ENCODE measurements at regions not wholly inside any gene's neighbourhood (a gene's known extent, or its start where the extent isn't known, plus 50 kb on each side); places are given as distances from the start of the nearest gene placed in this dataset.

- H3K4me3 ChIP-seq (ENCODE audit: low read depth in 1 of 2, low read length in 2 of 2), result no peak overlapping the region
- H3K9me3 ChIP-seq (ENCODE audit: low read length), result no peaks in the 10 kb centered on the region
- H3K36me3 ChIP-seq (ENCODE audit: insufficient read depth, low read length), result no peaks in the 10 kb centered on the region
- no peaks in the 10 kb centered on the region for H3K27me3 ChIP-seq (ENCODE audit: control insufficient read depth in 1 of 2, insufficient read depth in 2 of 2, low read length in 2 of 2)
- H3K27ac ChIP-seq (ENCODE audit: low read depth, low read length), result no peak overlapping the region
- no peaks in the 10 kb centered on the region for H3K4me1 ChIP-seq (ENCODE audit: insufficient read depth, low read length)
- H3K9ac ChIP-seq (ENCODE audit: low read length), result no peak overlapping the region
These were observed 1029.0 kb upstream of the TENM4 start for GRCh38 chr11:80469871-80470270.

- H3K4me3 ChIP-seq (ENCODE audit: low read depth in 1 of 2, low read length in 2 of 2), result no peak overlapping the region
- H3K4me1 ChIP-seq (ENCODE audit: insufficient read depth, low read length), result no peaks in the 10 kb centered on the region
- no peaks in the 10 kb centered on the region for H3K9me3 ChIP-seq (ENCODE audit: low read length)
- no peak overlapping the region for H3K9ac ChIP-seq (ENCODE audit: low read length)
- H3K27ac ChIP-seq (ENCODE audit: low read depth, low read length), result no peak overlapping the region
- H3K36me3 ChIP-seq (ENCODE audit: insufficient read depth, low read length), result no peaks in the 10 kb centered on the region
- H3K27me3 ChIP-seq (ENCODE audit: control insufficient read depth in 1 of 2, insufficient read depth in 2 of 2, low read length in 2 of 2), result no peaks in the 10 kb centered on the region
These were observed 1025.7 kb upstream of the TENM4 start for GRCh38 chr11:80466570-80466969.

GRCh38 chr11:80462211-80462610 lies 1021.4 kb upstream of the TENM4 start:
- H3K27ac ChIP-seq (ENCODE audit: low read depth, low read length), result no peak overlapping the region
- no peaks in the 10 kb centered on the region for H3K9me3 ChIP-seq (ENCODE audit: low read length)
- no peak overlapping the region for H3K9ac ChIP-seq (ENCODE audit: low read length)
- no peaks in the 10 kb centered on the region for H3K36me3 ChIP-seq (ENCODE audit: insufficient read depth, low read length)
- H3K27me3 ChIP-seq (ENCODE audit: control insufficient read depth in 1 of 2, insufficient read depth in 2 of 2, low read length in 2 of 2), result no peaks in the 10 kb centered on the region
- no peaks in the 10 kb centered on the region for H3K4me1 ChIP-seq (ENCODE audit: insufficient read depth, low read length)
- no peak overlapping the region for H3K4me3 ChIP-seq (ENCODE audit: low read depth in 1 of 2, low read length in 2 of 2)

GRCh38 chr11:80458376-80458775 lies 1017.5 kb upstream of the TENM4 start:
- no peaks in the 10 kb centered on the region for H3K4me1 ChIP-seq (ENCODE audit: insufficient read depth, low read length)
- H3K27ac ChIP-seq (ENCODE audit: low read depth, low read length), result no peak overlapping the region
- no peaks in the 10 kb centered on the region for H3K27me3 ChIP-seq (ENCODE audit: control insufficient read depth in 1 of 2, insufficient read depth in 2 of 2, low read length in 2 of 2)
- H3K36me3 ChIP-seq (ENCODE audit: insufficient read depth, low read length), result no peaks in the 10 kb centered on the region
- H3K9ac ChIP-seq (ENCODE audit: low read length), result no peak overlapping the region
- H3K9me3 ChIP-seq (ENCODE audit: low read length), result no peaks in the 10 kb centered on the region
- no peak overlapping the region for H3K4me3 ChIP-seq (ENCODE audit: low read depth in 1 of 2, low read length in 2 of 2)

DNA sequence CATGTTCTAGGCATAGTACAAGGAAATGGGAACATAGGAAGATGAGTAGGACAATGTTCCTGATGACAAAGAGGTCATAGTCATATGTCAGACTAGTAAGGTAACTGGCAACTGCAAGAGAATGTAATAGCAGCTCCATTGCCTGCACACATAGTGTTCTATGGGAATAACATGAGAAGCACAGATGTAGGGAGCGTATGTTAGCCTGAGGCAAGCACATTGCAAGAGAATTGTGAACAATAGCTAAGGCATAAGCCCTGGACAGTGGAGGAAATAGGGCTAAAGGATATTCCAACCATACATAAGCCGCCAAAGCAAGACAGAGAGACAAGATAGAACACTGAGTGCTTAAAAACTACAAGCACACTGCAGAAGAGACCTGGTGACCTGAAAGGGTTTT lies 1017.0 kb upstream of the TENM4 start:
- Histone ChIP-seq H3K9me3 (ENCODE audit: low read length) (no peaks in the 10 kb centered on the region), H3K27me3 (ENCODE audit: control insufficient read depth in 1 of 2, insufficient read depth in 2 of 2, low read length in 2 of 2) (no peaks in the 10 kb centered on the region), H3K27ac (ENCODE audit: low read depth, low read length) (no peak overlapping the region), H3K9ac (ENCODE audit: low read length) (no peak overlapping the region), H3K4me3 (ENCODE audit: low read depth in 1 of 2, low read length in 2 of 2) (no peak overlapping the region), H3K4me1 (ENCODE audit: insufficient read depth, low read length) (no peaks in the 10 kb centered on the region), H3K36me3 (ENCODE audit: insufficient read depth, low read length) (no peaks in the 10 kb centered on the region)

DNA sequence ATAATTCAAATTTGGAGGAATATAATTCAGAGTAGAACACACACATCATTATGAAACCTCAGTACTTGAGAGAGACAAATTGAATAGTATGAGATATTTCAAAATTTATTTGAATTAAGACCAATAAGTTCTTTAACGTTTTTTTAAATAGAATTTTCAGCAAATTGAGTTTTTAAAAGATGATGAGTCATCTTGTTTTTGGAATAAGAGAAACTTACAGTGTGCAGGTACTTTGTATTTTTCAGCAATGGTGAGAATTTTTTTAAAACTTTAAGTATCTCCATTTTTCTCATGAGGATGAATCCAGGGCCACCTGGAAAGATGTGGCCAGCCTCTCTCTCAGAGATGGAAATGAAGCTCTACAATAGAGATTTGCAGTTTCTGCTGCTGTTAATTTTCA lies 1015.0 kb upstream of the TENM4 start:
- Histone ChIP-seq H3K9me3 (ENCODE audit: low read length) (no peaks in the 10 kb centered on the region), H3K27me3 (ENCODE audit: control insufficient read depth in 1 of 2, insufficient read depth in 2 of 2, low read length in 2 of 2) (no peaks in the 10 kb centered on the region), H3K36me3 (ENCODE audit: insufficient read depth, low read length) (no peaks in the 10 kb centered on the region), H3K9ac (ENCODE audit: low read length) (no peak overlapping the region), H3K27ac (ENCODE audit: low read depth, low read length) (no peak overlapping the region), H3K4me1 (ENCODE audit: insufficient read depth, low read length) (no peaks in the 10 kb centered on the region), H3K4me3 (ENCODE audit: low read depth in 1 of 2, low read length in 2 of 2) (no peak overlapping the region)

- H3K27me3 ChIP-seq (ENCODE audit: control insufficient read depth in 1 of 2, insufficient read depth in 2 of 2, low read length in 2 of 2), result no peaks in the 10 kb centered on the region
- no peaks in the 10 kb centered on the region for H3K4me1 ChIP-seq (ENCODE audit: insufficient read depth, low read length)
- no peaks in the 10 kb centered on the region for H3K9me3 ChIP-seq (ENCODE audit: low read length)
- no peak overlapping the region for H3K9ac ChIP-seq (ENCODE audit: low read length)
- no peak overlapping the region for H3K4me3 ChIP-seq (ENCODE audit: low read depth in 1 of 2, low read length in 2 of 2)
- no peaks in the 10 kb centered on the region for H3K36me3 ChIP-seq (ENCODE audit: insufficient read depth, low read length)
- no peak overlapping the region for H3K27ac ChIP-seq (ENCODE audit: low read depth, low read length)
These were observed 1010.3 kb upstream of the TENM4 start for GRCh38 chr11:80451105-80451504.

DNA sequence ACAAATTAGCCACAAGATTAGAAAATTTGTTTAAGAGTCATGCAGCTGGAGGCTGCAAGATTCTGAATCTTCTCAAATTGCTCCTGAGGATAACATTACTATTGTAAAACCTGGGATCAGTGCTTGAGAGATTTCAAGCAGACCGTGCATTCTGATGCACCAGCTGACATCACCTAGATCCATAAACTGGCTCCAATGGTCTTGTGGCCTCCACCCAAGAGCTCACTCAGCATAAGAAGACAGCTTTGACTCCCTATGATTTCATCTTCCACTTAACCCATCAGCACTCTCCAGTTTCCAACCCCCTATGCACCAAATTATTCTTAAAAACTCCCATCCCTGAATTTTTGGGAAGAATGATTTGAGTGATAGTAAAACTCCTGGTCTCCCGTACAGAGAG lies 1007.9 kb upstream of the TENM4 start:
- Histone ChIP-seq H3K4me1 (ENCODE audit: insufficient read depth, low read length) (no peaks in the 10 kb centered on the region), H3K27ac (ENCODE audit: low read depth, low read length) (no peak overlapping the region), H3K27me3 (ENCODE audit: control insufficient read depth in 1 of 2, insufficient read depth in 2 of 2, low read length in 2 of 2) (no peaks in the 10 kb centered on the region), H3K4me3 (ENCODE audit: low read depth in 1 of 2, low read length in 2 of 2) (no peak overlapping the region), H3K9me3 (ENCODE audit: low read length) (no peaks in the 10 kb centered on the region), H3K36me3 (ENCODE audit: insufficient read depth, low read length) (no peaks in the 10 kb centered on the region), H3K9ac (ENCODE audit: low read length) (no peak overlapping the region)

DNA sequence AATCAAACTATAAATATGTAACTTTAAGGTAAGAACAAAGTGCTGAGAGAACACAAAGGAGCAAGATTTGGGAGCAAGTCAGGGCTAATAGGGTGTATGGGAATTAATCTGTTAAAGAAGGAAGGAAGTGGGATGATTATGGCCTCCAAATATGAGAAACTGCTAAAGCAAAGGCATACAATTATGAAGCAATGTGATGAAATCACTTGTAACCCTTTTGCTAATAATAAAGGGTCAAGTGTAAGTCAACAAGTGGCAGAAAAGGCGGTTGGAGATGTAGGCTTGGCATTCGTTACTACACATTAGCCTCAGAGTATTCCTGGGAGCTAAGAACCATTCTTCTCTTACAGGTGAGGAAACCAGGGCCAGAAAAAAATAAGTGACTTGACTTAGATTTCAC lies 1002.3 kb upstream of the TENM4 start:
- no peak overlapping the region for H3K9ac ChIP-seq (ENCODE audit: low read length)
- no peak overlapping the region for H3K4me3 ChIP-seq (ENCODE audit: low read depth in 1 of 2, low read length in 2 of 2)
- no peaks in the 10 kb centered on the region for H3K4me1 ChIP-seq (ENCODE audit: insufficient read depth, low read length)
- no peak overlapping the region for H3K27ac ChIP-seq (ENCODE audit: low read depth, low read length)
- H3K9me3 ChIP-seq (ENCODE audit: low read length), result no peaks in the 10 kb centered on the region
- no peaks in the 10 kb centered on the region for H3K27me3 ChIP-seq (ENCODE audit: control insufficient read depth in 1 of 2, insufficient read depth in 2 of 2, low read length in 2 of 2)
- H3K36me3 ChIP-seq (ENCODE audit: insufficient read depth, low read length), result no peaks in the 10 kb centered on the region

- Histone ChIP-seq H3K27me3 (ENCODE audit: control insufficient read depth in 1 of 2, insufficient read depth in 2 of 2, low read length in 2 of 2) (no peaks in the 10 kb centered on the region), H3K4me1 (ENCODE audit: insufficient read depth, low read length) (no peaks in the 10 kb centered on the region), H3K9me3 (ENCODE audit: low read length) (no peaks in the 10 kb centered on the region), H3K27ac (ENCODE audit: low read depth, low read length) (no peak overlapping the region), H3K36me3 (ENCODE audit: insufficient read depth, low read length) (no peaks in the 10 kb centered on the region), H3K4me3 (ENCODE audit: low read depth in 1 of 2, low read length in 2 of 2) (no peak overlapping the region), H3K9ac (ENCODE audit: low read length) (no peak overlapping the region)
These were observed 1001.0 kb upstream of the TENM4 start for GRCh38 chr11:80441821-80442220.

DNA sequence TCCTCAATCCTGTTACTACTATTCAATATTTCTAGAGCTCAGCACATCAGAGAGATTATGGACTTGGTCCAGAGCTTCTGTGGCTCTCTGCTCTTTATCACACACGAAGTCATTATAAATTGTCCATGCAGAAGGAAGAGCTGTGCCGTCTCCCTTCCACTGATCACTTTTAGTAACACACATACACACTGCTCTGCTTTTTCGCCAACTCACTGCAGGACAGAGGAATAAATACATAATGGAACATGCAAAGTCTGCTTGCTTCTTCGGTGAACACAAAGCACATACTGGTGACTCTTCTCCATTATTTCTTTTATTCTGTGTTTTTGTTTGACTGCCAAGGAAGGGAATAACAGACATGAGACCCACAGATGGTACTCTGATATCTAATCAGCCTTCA lies 1000.0 kb upstream of the TENM4 start:
- Histone ChIP-seq H3K4me1 (ENCODE audit: insufficient read depth, low read length) (no peaks in the 10 kb centered on the region), H3K9me3 (ENCODE audit: low read length) (no peaks in the 10 kb centered on the region), H3K27me3 (ENCODE audit: control insufficient read depth in 1 of 2, insufficient read depth in 2 of 2, low read length in 2 of 2) (no peaks in the 10 kb centered on the region), H3K9ac (ENCODE audit: low read length) (no peak overlapping the region), H3K27ac (ENCODE audit: low read depth, low read length) (no peak overlapping the region), H3K4me3 (ENCODE audit: low read depth in 1 of 2, low read length in 2 of 2) (no peak overlapping the region), H3K36me3 (ENCODE audit: insufficient read depth, low read length) (no peaks in the 10 kb centered on the region)

DNA sequence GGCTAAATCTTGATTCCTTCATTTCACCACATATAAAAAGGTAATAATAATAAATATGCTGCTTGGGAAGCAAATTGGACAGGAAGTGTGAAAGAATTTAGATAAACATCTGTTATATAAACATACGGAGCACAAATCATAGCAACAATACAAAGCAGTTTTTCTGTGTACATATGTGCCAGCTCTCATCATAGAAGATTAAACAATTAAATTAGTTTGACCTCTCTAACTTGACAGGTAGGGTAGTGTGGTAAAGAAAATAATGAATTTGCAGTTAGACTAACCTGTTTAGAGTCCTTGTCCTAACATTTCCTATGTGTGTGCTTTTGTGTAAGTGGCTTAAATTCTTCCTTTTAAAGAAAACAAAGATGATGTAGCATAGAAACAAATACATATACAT lies 995.7 kb upstream of the TENM4 start:
- Histone ChIP-seq H3K36me3 (ENCODE audit: insufficient read depth, low read length) (no peaks in the 10 kb centered on the region), H3K27me3 (ENCODE audit: control insufficient read depth in 1 of 2, insufficient read depth in 2 of 2, low read length in 2 of 2) (no peaks in the 10 kb centered on the region), H3K4me1 (ENCODE audit: insufficient read depth, low read length) (no peaks in the 10 kb centered on the region), H3K9ac (ENCODE audit: low read length) (no peak overlapping the region), H3K4me3 (ENCODE audit: low read depth in 1 of 2, low read length in 2 of 2) (no peak overlapping the region), H3K9me3 (ENCODE audit: low read length) (no peaks in the 10 kb centered on the region), H3K27ac (ENCODE audit: low read depth, low read length) (no peak overlapping the region)

Data from muscle layer of colon (tissue), 2 donors.